Mesenchymal stem cell (in vitro differentiated cells and primary cell): ENCODE measurements at regions not wholly inside any gene's neighbourhood (a gene's known extent, or its start where the extent isn't known, plus 50 kb on each side); places are given as distances from the start of the nearest gene placed in this dataset.

Source experiments
- DNase-seq: peaks from one replicate; pipeline ENCODE4 v3.0.0-alpha.2; 2013
- H2AFZ ChIP-seq: one replicate; pipeline ENCODE4 v1.6.1; 2013; ENCODE audit warnings: low read depth, mild to moderate bottlenecking, control low read depth, inconsistent platforms, low read length, moderate library complexity
- H2AK5ac ChIP-seq: 2 replicates; pipeline ENCODE4 v1.6.1; 2013; ENCODE audit warnings: low read length, moderate library complexity, mild to moderate bottlenecking, inconsistent platforms; ENCODE audit not compliant: severe bottlenecking
- H2BK120ac ChIP-seq: one replicate; pipeline ENCODE4 v1.6.1; 2013; ENCODE audit warnings: low read depth, mild to moderate bottlenecking, inconsistent platforms, low read length, moderate library complexity
- H2BK12ac ChIP-seq, 2 experiments: one replicate each; pipeline ENCODE4 v1.6.1; 2013; ENCODE audit warnings: inconsistent platforms in 2 of 2, low read length in 2 of 2, mild to moderate bottlenecking in 2 of 2, moderate library complexity in 2 of 2, control low read depth in 1 of 2
- H2BK15ac ChIP-seq: one replicate; pipeline ENCODE4 v1.6.1; 2013; ENCODE audit warnings: mild to moderate bottlenecking, low read depth, inconsistent platforms; ENCODE audit not compliant: poor library complexity, severe bottlenecking
- H2BK5ac ChIP-seq: 2 replicates; pipeline ENCODE4 v1.6.1; 2013; ENCODE audit warnings: low read depth, mild to moderate bottlenecking, low read length, control low read depth, inconsistent platforms; ENCODE audit not compliant: poor library complexity, severe bottlenecking
- H3K14ac ChIP-seq, 2 experiments: one replicate each; pipeline ENCODE4 v1.6.1; 2013; ENCODE audit warnings: inconsistent platforms in 2 of 2, low read length in 2 of 2, control low read depth in 1 of 2, mild to moderate bottlenecking in 1 of 2, moderate library complexity in 1 of 2
- H3K18ac ChIP-seq, 2 experiments: one replicate each; pipeline ENCODE4 v1.6.1; 2013; ENCODE audit warnings: inconsistent platforms in 2 of 2, low read length in 2 of 2, control low read depth in 1 of 2, low read depth in 1 of 2, mild to moderate bottlenecking in 1 of 2
- H3K23ac ChIP-seq, 2 experiments: one replicate each; pipeline ENCODE4 v1.6.1; 2013; ENCODE audit warnings: inconsistent platforms in 2 of 2, low read length in 2 of 2, mild to moderate bottlenecking in 2 of 2, moderate library complexity in 2 of 2, control low read depth in 1 of 2
- H3K27ac ChIP-seq: 2 replicates; pipeline ENCODE4 v1.5.1; 2013; ENCODE audit warnings: mild to moderate bottlenecking, moderate library complexity, low read length, control low read depth, inconsistent platforms; ENCODE audit not compliant: poor library complexity, severe bottlenecking
- H3K27me3 ChIP-seq, 2 experiments: 2 replicates each; pipeline versions ENCODE4 v1.6.1 to v1.7.0; 2013; ENCODE audit warnings: low read length in 2 of 2, mild to moderate bottlenecking in 2 of 2, moderate library complexity in 2 of 2, control low read depth in 1 of 2, inconsistent platforms in 1 of 2; ENCODE audit not compliant: control insufficient read depth in 1 of 2, insufficient read depth in 1 of 2
- H3K36me3 ChIP-seq, 2 experiments: 2 replicates each; pipeline versions ENCODE4 v1.6.1 to v1.7.0; 2013; ENCODE audit warnings: low read length in 2 of 2, control low read depth in 1 of 2, inconsistent platforms in 1 of 2, low read depth in 1 of 2, mild to moderate bottlenecking in 1 of 2; ENCODE audit not compliant: insufficient read depth in 2 of 2, control insufficient read depth in 1 of 2
- H3K4ac ChIP-seq, 2 experiments: one replicate each; pipeline ENCODE4 v1.6.1; 2013; ENCODE audit warnings: inconsistent platforms in 2 of 2, low read length in 2 of 2, mild to moderate bottlenecking in 2 of 2, moderate library complexity in 2 of 2, control low read depth in 1 of 2, low read depth in 1 of 2
- H3K4me1 ChIP-seq: 2 replicates; pipeline ENCODE4 v1.6.1; 2013; ENCODE audit warnings: low read depth, low read length, control low read depth; ENCODE audit not compliant: control insufficient read depth, insufficient read depth
- H3K4me2 ChIP-seq: 2 replicates; pipeline ENCODE4 v1.6.1; 2013; ENCODE audit warnings: low read length, mild to moderate bottlenecking, inconsistent platforms; ENCODE audit not compliant: poor library complexity, severe bottlenecking
- H3K4me3 ChIP-seq, 2 experiments: 2 replicates each; pipeline versions ENCODE4 v1.5.1 to v1.7.0; 2013; ENCODE audit warnings: low read length in 2 of 2, mild to moderate bottlenecking in 2 of 2, control low read depth in 1 of 2, low read depth in 1 of 2; ENCODE audit not compliant: insufficient read depth in 1 of 2
- H3K79me1 ChIP-seq: replicated peaks from 2 replicates; pipeline ENCODE4 v1.6.1; 2013; ENCODE audit warnings: mild to moderate bottlenecking, control low read depth, low read length, inconsistent platforms; ENCODE audit not compliant: poor library complexity, severe bottlenecking
- H3K9ac ChIP-seq: 2 replicates; pipeline ENCODE4 v1.7.0; 2013; ENCODE audit warnings: mild to moderate bottlenecking, low read length, moderate library complexity
- H3K9me3 ChIP-seq: 2 replicates; pipeline ENCODE4 v1.7.0; 2013; ENCODE audit warnings: mild to moderate bottlenecking, low read length; ENCODE audit not compliant: control insufficient read depth
- H4K8ac ChIP-seq: one replicate; pipeline ENCODE4 v1.6.1; 2013; ENCODE audit warnings: inconsistent platforms, mild to moderate bottlenecking, low read length, moderate library complexity
- H4K91ac ChIP-seq: one replicate; pipeline ENCODE4 v1.6.1; 2013; ENCODE audit warnings: mild to moderate bottlenecking, low read length, inconsistent platforms
- WGBS: methylation state at CpG from one replicate; pipeline ENCODE4 v1.1.7; 2013; ENCODE audit warnings: mixed read lengths; 5-methylcytosine and 5-hydroxymethylcytosine counted together

DNA sequence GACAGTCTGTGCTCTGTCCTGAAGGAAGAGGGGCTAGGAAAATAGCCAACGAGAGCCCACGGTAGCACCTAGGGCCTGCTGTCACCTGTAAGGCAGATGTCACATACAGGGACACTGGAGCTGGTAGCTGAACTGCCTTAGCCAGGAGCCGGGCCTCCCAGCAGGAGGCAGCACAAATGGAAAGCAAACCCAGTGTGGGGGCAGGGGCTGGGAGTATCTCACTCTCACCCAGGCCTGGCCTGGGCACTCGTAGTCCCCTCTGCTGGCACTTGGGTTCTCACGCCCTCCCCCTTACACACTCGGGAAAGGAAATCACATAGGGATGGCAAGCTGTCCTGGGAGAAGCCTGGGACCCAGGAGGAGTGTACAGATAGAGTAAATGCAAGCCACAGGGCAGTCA is 173.1 kb upstream of the CHRNA7 start:
- Histone ChIP-seq H3K4me3 (no peak overlapping the region), H4K91ac (peak overlapping the region; percentile 34), H3K18ac (no peak overlapping the region), H2BK12ac (no peak overlapping the region), H4K8ac (no peak overlapping the region), H2BK120ac (no peak overlapping the region), H2AFZ (no peak overlapping the region), H3K79me1 (no peaks in the 10 kb centered on the region), H3K27me3 (no peaks in the 10 kb centered on the region), H3K14ac (no peak overlapping the region), H2BK5ac (no peak overlapping the region), H3K9ac (no peak overlapping the region), H3K23ac (no peak overlapping the region), H3K9me3 (peaks cover 8% of the 10 kb centered on the region), H3K4ac (no peak overlapping the region), H3K36me3 (no peaks in the 10 kb centered on the region), H2AK5ac (no peak overlapping the region), H3K4me1 (no peaks in the 10 kb centered on the region), H3K4me2 (no peak overlapping the region), H3K27ac (no peak overlapping the region), H2BK15ac (no peak overlapping the region)
- 57% methylated on average over 4 of the region's 6 CpGs for WGBS
- no peak for DNase-seq

DNA sequence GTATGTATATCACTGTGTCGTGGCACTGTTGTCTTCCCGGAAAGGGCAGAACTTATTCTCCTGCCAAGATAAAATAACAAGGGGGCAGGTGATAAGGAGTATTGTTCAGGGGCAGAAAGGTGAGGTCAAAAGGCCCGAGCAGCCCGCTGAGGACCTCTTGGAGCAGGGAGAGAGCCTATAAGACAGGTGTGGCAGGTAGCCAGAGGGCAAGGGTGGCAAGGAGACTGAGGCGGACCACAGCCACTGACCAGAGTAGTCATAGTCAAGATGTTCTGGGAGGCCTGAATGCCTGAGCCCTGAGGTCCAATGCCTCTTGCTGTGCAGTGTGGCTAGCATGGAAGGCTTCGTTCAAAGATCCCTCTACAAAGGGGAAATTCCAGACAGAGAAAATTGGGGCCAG is 172.3 kb upstream of the CHRNA7 start:
- no peak overlapping the region for H2BK12ac ChIP-seq
- no peak overlapping the region for H3K4me2 ChIP-seq
- no peaks in the 10 kb centered on the region for H3K4me1 ChIP-seq
- no peak overlapping the region for H3K14ac ChIP-seq
- no peak overlapping the region for H2AFZ ChIP-seq
- no peaks in the 10 kb centered on the region for H3K36me3 ChIP-seq
- no peak overlapping the region for H2AK5ac ChIP-seq
- no peaks in the 10 kb centered on the region for H3K27me3 ChIP-seq
- peaks cover 8% of the 10 kb centered on the region for H3K9me3 ChIP-seq
- H3K4ac ChIP-seq = no peak overlapping the region
- no peak overlapping the region for H4K91ac ChIP-seq
- 83% methylated on average over 6 of the region's 6 CpGs for WGBS
- H4K8ac ChIP-seq = no peak overlapping the region
- H2BK120ac ChIP-seq = no peak overlapping the region
- no peak overlapping the region for H2BK15ac ChIP-seq
- no peak overlapping the region for H3K9ac ChIP-seq
- H3K27ac ChIP-seq = no peak overlapping the region
- H3K4me3 ChIP-seq = no peak overlapping the region
- H2BK5ac ChIP-seq = no peak overlapping the region
- H3K23ac ChIP-seq = no peak overlapping the region
- no peak overlapping the region for H3K18ac ChIP-seq
- no peak for DNase-seq
- H3K79me1 ChIP-seq = no peaks in the 10 kb centered on the region

DNA sequence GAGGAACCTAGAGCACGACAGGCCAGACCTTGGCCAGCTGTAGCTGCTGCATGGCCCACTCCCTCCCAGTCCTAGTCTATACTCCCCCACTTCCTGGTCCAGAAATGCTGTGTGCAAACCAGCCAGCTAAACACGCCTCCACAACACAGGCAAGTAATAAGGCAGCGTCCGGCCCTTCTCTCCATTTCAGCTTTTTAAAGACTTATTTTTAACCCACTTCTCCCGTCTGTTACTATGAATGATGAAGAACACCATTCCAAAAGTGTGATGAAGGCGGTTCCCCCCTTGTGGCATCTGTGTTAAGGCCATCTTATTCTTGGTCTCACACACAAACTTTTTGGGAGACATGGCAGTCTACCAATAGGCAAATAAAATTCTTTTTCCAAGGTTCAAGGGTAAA is 164.1 kb upstream of the CHRNA7 start:
- Histone ChIP-seq H4K8ac (no peak overlapping the region), H2BK120ac (no peak overlapping the region), H3K4me2 (no peak overlapping the region), H3K79me1 (no peaks in the 10 kb centered on the region), H3K4me1 (peaks cover 6% of the 10 kb centered on the region), H3K27ac (no peak overlapping the region), H3K18ac (no peak overlapping the region), H3K9me3 (no peaks in the 10 kb centered on the region), H3K36me3 (no peaks in the 10 kb centered on the region), H3K9ac (no peak overlapping the region), H2BK5ac (no peak overlapping the region), H2AFZ (no peak overlapping the region), H4K91ac (no peak overlapping the region), H3K4me3 (no peak overlapping the region), H2AK5ac (no peak overlapping the region), H3K4ac (no peak overlapping the region), H3K14ac (no peak overlapping the region), H3K27me3 (peaks cover 5 to 14% of the 10 kb centered on the region in 2 experiments), H2BK15ac (no peak overlapping the region), H2BK12ac (no peak overlapping the region), H3K23ac (no peak overlapping the region)
- no peak for DNase-seq
- WGBS = 67% methylated on average over 6 of the region's 6 CpGs

DNA sequence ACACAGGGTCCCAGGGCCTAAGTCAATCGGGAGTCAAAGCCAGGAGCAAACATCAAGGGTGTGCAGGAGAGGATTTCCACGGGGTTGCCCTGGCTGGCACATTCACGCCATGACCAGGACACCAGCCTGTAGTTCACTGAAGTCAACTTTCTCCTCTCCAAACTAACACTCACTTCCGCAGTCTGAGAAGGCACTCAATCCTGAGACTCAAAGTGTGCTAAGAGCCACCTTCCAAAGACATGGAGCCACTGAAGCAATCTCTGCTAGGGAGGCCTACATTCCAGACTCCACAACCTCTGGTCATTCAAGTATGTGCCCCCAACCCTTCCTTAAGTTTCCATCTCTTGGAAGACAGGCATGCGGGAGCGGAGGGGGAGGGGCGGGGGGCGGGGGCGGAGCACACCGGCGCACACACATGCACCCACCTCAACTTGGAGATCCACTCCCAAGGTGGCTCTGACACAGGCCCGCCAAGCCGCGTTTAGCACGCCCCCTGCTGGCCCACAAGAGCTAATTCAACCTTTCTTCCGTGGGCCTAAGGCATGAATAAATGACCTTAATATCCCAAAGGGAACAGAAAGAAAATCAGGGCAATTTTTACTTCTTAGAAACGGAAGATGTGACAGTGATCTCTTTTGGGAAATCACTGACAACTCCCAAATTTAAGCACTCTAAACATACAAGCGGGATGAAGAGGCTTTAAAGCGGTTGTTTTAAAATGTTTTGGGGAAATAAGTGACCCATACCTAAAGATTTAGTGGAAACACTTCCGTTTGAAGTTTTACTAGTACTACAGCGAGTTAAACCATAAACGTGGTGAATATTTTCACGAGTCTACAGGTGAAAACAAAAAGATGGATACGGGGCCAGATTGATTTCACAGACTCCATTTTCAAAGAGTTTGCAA is 162.5 kb upstream of the CHRNA7 start:
- H3K27ac ChIP-seq = no peak overlapping the region
- no peak overlapping the region for H2AK5ac ChIP-seq
- no peak overlapping the region for H4K8ac ChIP-seq
- whole genome bisulfite sequencing = 37% methylated on average over 19 of the region's 24 CpGs
- no peak overlapping the region for H2AFZ ChIP-seq
- H3K4me3 ChIP-seq = no peak overlapping the region
- H3K23ac ChIP-seq = no peak overlapping the region
- no peak overlapping the region for H2BK5ac ChIP-seq
- peak; percentile 13 for DNase-seq
- no peak overlapping the region for H2BK15ac ChIP-seq
- no peak overlapping the region for H3K4me2 ChIP-seq
- H3K9ac ChIP-seq = no peak overlapping the region
- peaks cover 6% of the 10 kb centered on the region for H3K4me1 ChIP-seq
- no peak overlapping the region for H3K18ac ChIP-seq
- H3K36me3 ChIP-seq = no peaks in the 10 kb centered on the region
- H3K79me1 ChIP-seq = no peaks in the 10 kb centered on the region
- no peak overlapping the region for H2BK120ac ChIP-seq
- peaks cover 5 to 14% of the 10 kb centered on the region in 2 experiments for H3K27me3 ChIP-seq
- no peak overlapping the region for H3K4ac ChIP-seq
- no peaks in the 10 kb centered on the region for H3K9me3 ChIP-seq
- no peak overlapping the region for H3K14ac ChIP-seq
- no peak overlapping the region for H4K91ac ChIP-seq
- no peak overlapping the region for H2BK12ac ChIP-seq
